ENCODE measurements at regions not wholly inside any gene's neighbourhood (a gene's known extent, or its start where the extent isn't known, plus 50 kb on each side); places are given as distances from the start of the nearest gene placed in this dataset.

DNA sequence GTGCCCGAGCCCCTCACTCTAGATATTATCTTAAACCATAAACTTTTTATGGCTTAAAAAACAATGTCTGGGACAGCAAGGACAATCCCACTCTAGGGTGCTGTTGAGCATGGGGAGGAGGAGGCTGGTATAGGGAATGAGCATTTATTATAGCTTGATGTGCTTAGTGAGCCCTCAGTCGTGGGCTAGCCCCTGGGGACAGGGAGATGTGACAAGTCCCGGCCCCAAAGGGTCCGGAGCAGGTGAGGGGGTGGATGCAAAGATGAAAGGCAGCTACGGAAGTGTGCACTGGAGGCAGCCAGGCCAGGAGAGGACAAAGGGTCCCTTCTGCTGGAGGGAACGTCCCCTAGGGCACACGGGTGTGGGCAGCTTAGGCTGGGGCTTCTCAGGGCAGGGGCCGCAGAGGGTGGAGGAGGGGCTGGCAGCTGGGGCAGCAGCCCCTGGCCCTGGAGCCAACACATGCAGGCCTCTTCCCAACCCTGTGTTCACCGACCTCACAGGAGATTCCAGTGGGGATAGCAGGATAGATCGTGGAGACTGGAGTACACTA lies 106.3 kb upstream of the GPC1 start:
- Mint-ChIP-seq H3K36me3 (no peaks in the 10 kb centered on the region), H3K4me3 (no peak overlapping the region), H3K4me1 (ENCODE audit: unreplicated experiment) (peaks cover 6% of the 10 kb centered on the region), H3K9me3 (peaks cover 5% of the 10 kb centered on the region), H3K27ac (no peak overlapping the region), H3K27me3 (peaks cover 27% of the 10 kb centered on the region)
- DNase-seq (ENCODE audit: extremely low spot score, unreplicated experiment) = peak; percentile 45
- TF ChIP-seq, protein P1, sequence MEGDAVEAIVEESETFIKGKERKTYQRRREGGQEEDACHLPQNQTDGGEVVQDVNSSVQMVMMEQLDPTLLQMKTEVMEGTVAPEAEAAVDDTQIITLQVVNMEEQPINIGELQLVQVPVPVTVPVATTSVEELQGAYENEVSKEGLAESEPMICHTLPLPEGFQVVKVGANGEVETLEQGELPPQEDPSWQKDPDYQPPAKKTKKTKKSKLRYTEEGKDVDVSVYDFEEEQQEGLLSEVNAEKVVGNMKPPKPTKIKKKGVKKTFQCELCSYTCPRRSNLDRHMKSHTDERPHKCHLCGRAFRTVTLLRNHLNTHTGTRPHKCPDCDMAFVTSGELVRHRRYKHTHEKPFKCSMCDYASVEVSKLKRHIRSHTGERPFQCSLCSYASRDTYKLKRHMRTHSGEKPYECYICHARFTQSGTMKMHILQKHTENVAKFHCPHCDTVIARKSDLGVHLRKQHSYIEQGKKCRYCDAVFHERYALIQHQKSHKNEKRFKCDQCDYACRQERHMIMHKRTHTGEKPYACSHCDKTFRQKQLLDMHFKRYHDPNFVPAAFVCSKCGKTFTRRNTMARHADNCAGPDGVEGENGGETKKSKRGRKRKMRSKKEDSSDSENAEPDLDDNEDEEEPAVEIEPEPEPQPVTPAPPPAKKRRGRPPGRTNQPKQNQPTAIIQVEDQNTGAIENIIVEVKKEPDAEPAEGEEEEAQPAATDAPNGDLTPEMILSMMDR (conservative IDR thresholded peaks at IDR 0.05) = no peak

- Mint-ChIP-seq H3K36me3 (no peaks in the 10 kb centered on the region), H3K27me3 (peaks cover 33% of the 10 kb centered on the region), H3K27ac (no peak overlapping the region), H3K4me1 (ENCODE audit: unreplicated experiment) (peaks cover 6% of the 10 kb centered on the region), H3K4me3 (no peak overlapping the region), H3K9me3 (peaks cover 5% of the 10 kb centered on the region)
- DNase-seq (ENCODE audit: extremely low spot score, unreplicated experiment) = peak; percentile 37
- TF ChIP-seq, protein P1 (conservative IDR thresholded peaks at IDR 0.05) = no peak
Observed at GRCh38 chr2:240329778-240330177, 105.7 kb upstream of the GPC1 start.

- TF ChIP-seq, protein P1 (conservative IDR thresholded peaks at IDR 0.05) = no peak
- Mint-ChIP-seq H3K36me3 (no peaks in the 10 kb centered on the region), H3K27ac (no peak overlapping the region), H3K27me3 (peaks cover 44% of the 10 kb centered on the region), H3K4me3 (no peak overlapping the region), H3K4me1 (ENCODE audit: unreplicated experiment) (no peaks in the 10 kb centered on the region), H3K9me3 (peaks cover 7% of the 10 kb centered on the region)
- no peak for DNase-seq (ENCODE audit: extremely low spot score, unreplicated experiment)
Observed at GRCh38 chr2:240333985-240334384, 101.5 kb upstream of the GPC1 start.

DNA sequence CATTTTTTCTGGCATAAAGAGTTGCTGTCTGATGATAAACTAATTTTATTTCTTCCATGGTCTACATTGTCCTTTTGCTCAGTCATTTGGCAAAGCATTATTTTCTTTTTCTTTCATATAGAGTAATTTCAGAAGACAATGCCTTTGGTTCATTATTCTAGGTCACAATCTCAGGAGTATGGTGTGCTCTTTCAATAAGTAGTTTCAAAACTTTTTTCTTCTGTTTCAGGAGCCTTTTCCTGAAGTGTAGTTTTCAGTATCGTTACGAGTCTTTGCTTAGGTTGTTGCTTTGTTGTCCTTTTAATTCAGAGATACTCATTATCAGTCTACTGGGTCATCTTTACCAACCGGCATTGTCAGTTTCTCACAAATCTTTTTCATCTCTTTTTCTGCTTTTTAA lies 100.4 kb upstream of the GPC1 start:
- Mint-ChIP-seq H3K9me3 (peaks cover 9% of the 10 kb centered on the region), H3K27me3 (peaks cover 43% of the 10 kb centered on the region), H3K4me3 (no peak overlapping the region), H3K36me3 (no peaks in the 10 kb centered on the region), H3K27ac (no peak overlapping the region), H3K4me1 (ENCODE audit: unreplicated experiment) (no peaks in the 10 kb centered on the region)
- DNase-seq (ENCODE audit: extremely low spot score, unreplicated experiment) = no peak
- TF ChIP-seq, protein P1 (conservative IDR thresholded peaks at IDR 0.05) = no peak

DNA sequence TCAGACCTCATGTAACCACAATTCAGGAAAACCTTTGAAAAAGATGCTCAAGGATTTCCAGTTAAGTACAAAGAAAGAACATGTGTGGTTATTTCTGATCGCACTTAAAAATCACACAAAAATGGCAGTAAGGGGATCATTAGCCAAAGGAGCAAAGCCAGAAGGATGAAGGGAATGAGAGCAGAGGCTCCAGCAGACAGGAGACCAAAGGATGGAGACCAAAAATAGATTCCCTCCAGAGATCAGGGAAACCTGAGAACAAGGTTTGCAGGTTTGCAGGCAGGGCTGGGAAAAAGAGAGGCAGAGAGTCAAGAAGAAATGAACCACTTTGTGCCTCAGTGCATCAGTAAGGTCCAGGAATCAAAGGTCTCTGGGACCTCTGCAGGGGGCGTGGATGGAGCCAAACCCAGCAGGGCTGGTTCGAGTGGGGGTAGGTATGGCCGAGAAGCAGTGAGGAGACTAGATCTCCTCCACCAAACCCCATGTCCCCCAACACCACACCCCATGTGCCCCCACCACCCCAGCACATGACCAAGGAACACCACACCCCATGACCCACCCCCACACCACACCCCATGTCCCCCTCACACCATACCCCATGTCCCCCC lies 98.5 kb upstream of the GPC1 start:
- H3K36me3 Mint-ChIP-seq = no peaks in the 10 kb centered on the region

More for the DNA sequence above, 98.5 kb upstream of the GPC1 start:
- DNase-seq (ENCODE audit: extremely low spot score, unreplicated experiment) = peak; percentile 22
- Mint-ChIP-seq H3K4me3 (no peak overlapping the region), H3K4me1 (ENCODE audit: unreplicated experiment) (no peaks in the 10 kb centered on the region), H3K27me3 (peaks cover 38% of the 10 kb centered on the region), H3K27ac (no peak overlapping the region), H3K9me3 (peaks cover 4% of the 10 kb centered on the region)
- TF ChIP-seq, protein P1 (conservative IDR thresholded peaks at IDR 0.05) = no peak

Data from type B pancreatic cell (in vitro differentiated cells).